SK-N-SH (cell line): ENCODE measurements at regions not wholly inside any gene's neighbourhood (a gene's known extent, or its start where the extent isn't known, plus 50 kb on each side); places are given as distances from the start of the nearest gene placed in this dataset.

Experiments
- CTCF ChIA-PET: fragments of 300-600, 350-600 bp; formaldehyde crosslinking; extraction: SDS; loops from one replicate; lab custom pipeline; 2021; lab: Yijun Ruan, JAX
- POLR2A ChIA-PET: fragments of 350-600 bp; sonication (Branson Sonifier 250); formaldehyde crosslinking; extraction: SDS; loops from one replicate; lab custom pipeline; 2020; ENCODE audit warnings: antibody characterized with exemption, inconsistent platforms; lab: Yijun Ruan, JAX
- DNase-seq: peaks from one replicate; pipeline ENCODE4 v3.0.0; 2012
- H2AFZ ChIP-seq: fragments of 200-600 bp; sonication (generic); 2 replicates; pipeline ENCODE4 v1.8.1; 2016; ENCODE audit warnings: antibody characterized with exemption, mild to moderate bottlenecking, low read depth
- H3F3A ChIP-seq: fragments of 200-600 bp; sonication (generic); replicated peaks from 2 replicates; pipeline ENCODE3; 2016; ENCODE audit warnings: antibody characterized with exemption, mild to moderate bottlenecking; ENCODE audit not compliant: insufficient read depth
- H3K27ac ChIP-seq, 2 experiments: fragments of 200-500 bp in 1 of 2; fragments of 200-600 bp in 1 of 2; sonication (Bioruptor generic) in 1 of 2; sonication (generic), shearing (Covaris generic) in 1 of 2; 2 replicates each; pipeline versions ENCODE4 v1.5.1 to v1.6.1; 2014 to 2016; ENCODE audit warnings: low read depth in 2 of 2, inconsistent platforms in 1 of 2, low read length in 1 of 2, mild to moderate bottlenecking in 1 of 2, mixed read lengths in 1 of 2
- H3K27me3 ChIP-seq: fragments of 200-600 bp; sonication (generic), shearing (Covaris generic); 2 replicates; pipeline ENCODE4 v1.6.1; 2016; ENCODE audit warnings: mixed run types; ENCODE audit not compliant: insufficient read depth
- H3K36me3 ChIP-seq, 2 experiments: fragments of 200-500 bp in 1 of 2; fragments of 200-600 bp in 1 of 2; sonication (Bioruptor generic) in 1 of 2; sonication (generic) in 1 of 2; replicated peaks in 1 of 2; 2 replicates each; pipeline versions ENCODE3 to v1.5.1; 2014 to 2016; ENCODE audit warnings: low read length in 1 of 2, mild to moderate bottlenecking in 1 of 2; ENCODE audit not compliant: insufficient read depth in 2 of 2, control insufficient read depth in 1 of 2
- H3K4me1 ChIP-seq, 2 experiments: fragments of 200-500 bp in 1 of 2; fragments of 200-600 bp in 1 of 2; sonication (Bioruptor generic) in 1 of 2; sonication (generic), shearing (Covaris generic) in 1 of 2; 2 replicates each; pipeline versions ENCODE4 v1.5.1 to v1.6.1; 2014 to 2016; ENCODE audit warnings: low read depth in 1 of 2, low read length in 1 of 2, mixed run types in 1 of 2; ENCODE audit not compliant: insufficient read depth in 2 of 2, control insufficient read depth in 1 of 2
- H3K4me2 ChIP-seq: fragments of 200-600 bp; sonication (generic), shearing (Covaris generic); 2 replicates; pipeline ENCODE4 v1.6.1; 2017; ENCODE audit warnings: mixed run types
- H3K4me3 ChIP-seq, 2 experiments: fragments of 200-500 bp in 1 of 2; fragments of 200-600 bp in 1 of 2; sonication (Bioruptor generic) in 1 of 2; sonication (generic), shearing (Covaris generic) in 1 of 2; 2 replicates each; pipeline versions ENCODE4 v1.5.1 to v1.8.1; 2014 to 2016; ENCODE audit warnings: low read depth in 2 of 2, inconsistent platforms in 1 of 2, low read length in 1 of 2, mild to moderate bottlenecking in 1 of 2, mixed read lengths in 1 of 2, moderate library complexity in 1 of 2
- H3K79me2 ChIP-seq: fragments of 200-600 bp; sonication (generic); 2 replicates; pipeline ENCODE4 v1.8.1; 2017; ENCODE audit warnings: mild to moderate bottlenecking; ENCODE audit not compliant: insufficient read depth
- H3K9ac ChIP-seq: fragments of 200-600 bp; sonication (generic); 2 replicates; pipeline ENCODE4 v1.6.1; 2017; ENCODE audit warnings: mixed run types
- H3K9me2 ChIP-seq: fragments of 200-600 bp; sonication (generic); 2 replicates; pipeline ENCODE4 v1.6.1; 2017; ENCODE audit warnings: mixed run types
- H3K9me3 ChIP-seq: fragments of 200-600 bp; sonication (generic); 2 replicates; pipeline ENCODE4 v1.6.1; 2017; ENCODE audit warnings: mixed run types, mild to moderate bottlenecking, moderate library complexity
- H4K20me1 ChIP-seq: fragments of 200-600 bp; sonication (generic); 2 replicates; pipeline ENCODE4 v1.6.1; 2017; ENCODE audit warnings: mild to moderate bottlenecking, mixed run types; ENCODE audit not compliant: insufficient read depth
- CHD2 ChIP-seq: fragments of 150-350 bp; IDR thresholded peaks from 2 replicates; pipeline ENCODE4 v1.6.1; 2018; ENCODE audit warnings: low read length; ENCODE audit not compliant: partially characterized antibody
- GABPA ChIP-seq: IDR thresholded peaks from 2 replicates; pipeline ENCODE4 v1.4.0; 2012; ENCODE audit warnings: low read depth, mild to moderate bottlenecking
- GATA2 ChIP-seq: sonication (generic); formaldehyde crosslinking; IDR thresholded peaks from 2 replicates; pipeline ENCODE4 v1.5.0; 2020; ENCODE audit warnings: mild to moderate bottlenecking, missing genetic modification reagents
- JUND ChIP-seq: IDR thresholded peaks from 2 replicates; pipeline ENCODE4 v1.4.0; 2012
- MEF2A ChIP-seq: IDR thresholded peaks from 2 replicates; pipeline ENCODE4 v1.4.0; 2012; ENCODE audit warnings: low read depth, borderline replicate concordance
- MXI1 ChIP-seq: IDR thresholded peaks from 2 replicates; pipeline ENCODE4 v1.6.1; 2012; ENCODE audit warnings: mild to moderate bottlenecking, low read depth, low read length, improper control_type of control experiment
- NRF1 ChIP-seq: IDR thresholded peaks from 2 replicates; pipeline ENCODE4 v1.6.1; 2012; ENCODE audit warnings: low read depth, mild to moderate bottlenecking, low read length
- RAD21 ChIP-seq: IDR thresholded peaks from 2 replicates; pipeline ENCODE4 v1.6.1; 2012; ENCODE audit warnings: mild to moderate bottlenecking, low read length
- RCOR1 ChIP-seq: fragments of 150-350 bp; IDR thresholded peaks from 2 replicates; pipeline ENCODE4 v1.6.1; 2017; ENCODE audit warnings: antibody characterized with exemption, low read length
- TEAD4 ChIP-seq: IDR thresholded peaks from 2 replicates; pipeline ENCODE4 v1.4.0; 2012; ENCODE audit warnings: mild to moderate bottlenecking, borderline replicate concordance; ENCODE audit not compliant: insufficient read depth
- YY1 ChIP-seq: IDR thresholded peaks from 2 replicates; pipeline ENCODE4 v1.4.0; 2012; ENCODE audit warnings: low read depth, mild to moderate bottlenecking
- WGBS: methylation state at CpG from one replicate; pipeline ENCODE4 v1.1.6; 2017; ENCODE audit warnings: low lambda C conversion rate; 5-methylcytosine and 5-hydroxymethylcytosine counted together
- TF ChIP-seq, protein P1 (sequence below): IDR thresholded peaks from 2 replicates; pipeline ENCODE4 v1.4.0; 2012; ENCODE audit warnings: low read depth, borderline replicate concordance
- TF ChIP-seq, protein P2 (sequence below): fragments of 150-350 bp; IDR thresholded peaks from 2 replicates; pipeline ENCODE4 v1.6.1; 2017; ENCODE audit warnings: antibody characterized with exemption, low read length, low read depth, borderline replicate concordance
- TF ChIP-seq, protein P3 (sequence below): IDR thresholded peaks from 2 replicates; pipeline ENCODE4; 2012
- TF ChIP-seq, protein P4 (sequence below): fragments of 150-350 bp; IDR thresholded peaks from 2 replicates; pipeline ENCODE4 v1.6.1; 2016; ENCODE audit warnings: mild to moderate bottlenecking, low read depth, low read length
- TF ChIP-seq, protein P5 (sequence below): fragments of 200-600 bp; sonication (generic); IDR thresholded peaks from 2 replicates; pipeline ENCODE4 v1.6.1; 2017; ENCODE audit warnings: antibody characterized with exemption, mild to moderate bottlenecking, moderate library complexity

DNA sequence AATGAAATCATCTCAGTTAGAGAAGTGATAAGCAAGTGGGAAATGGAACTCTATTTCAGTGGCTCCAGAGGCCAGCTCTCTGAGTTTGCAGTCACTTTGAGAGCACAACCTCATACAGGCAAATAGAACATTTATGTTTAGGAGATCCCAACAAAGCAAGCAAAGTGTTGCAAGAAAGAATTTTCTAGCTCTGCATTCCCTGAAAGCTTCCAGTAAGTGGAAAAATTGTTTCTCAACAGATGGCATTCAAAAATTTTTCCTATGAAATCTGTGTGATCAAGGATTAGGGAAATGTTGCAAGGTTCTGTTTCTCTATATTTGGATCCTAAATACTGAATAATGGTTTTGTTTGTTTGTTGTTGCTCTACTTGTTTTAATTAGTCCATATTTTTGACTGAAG lies 764.2 kb upstream of the ZNF608 start (continued):
- no peak for TF ChIP-seq RAD21
- TF ChIP-seq, all 33 proteins: peak for 0

DNA sequence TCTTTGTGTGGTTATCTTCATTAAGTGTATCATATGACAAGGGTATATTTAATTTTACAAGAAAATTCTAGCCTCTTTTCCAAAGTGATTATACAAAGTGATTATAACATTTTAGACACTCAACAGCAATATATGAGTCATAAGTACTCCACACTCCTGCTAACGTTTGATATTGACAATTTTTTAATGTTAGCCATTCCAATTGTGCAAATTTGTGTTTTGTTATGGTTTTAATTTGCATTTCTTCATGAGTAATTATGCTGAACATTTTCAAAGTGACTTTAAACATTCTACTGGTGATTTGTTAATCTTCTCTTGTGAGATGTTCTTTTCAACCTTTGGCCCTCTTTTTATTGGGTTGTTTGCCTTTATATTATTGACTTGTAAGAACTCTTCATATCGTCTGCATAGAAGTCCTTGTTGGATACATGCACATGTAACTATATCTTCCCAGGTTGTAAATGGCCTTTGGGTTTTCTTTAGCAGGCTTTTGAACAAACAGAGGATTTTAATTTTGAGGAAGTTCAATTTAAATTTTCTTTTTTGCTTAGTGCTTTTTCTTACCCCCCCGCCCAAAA lies 771.6 kb upstream of the ZNF608 start:
- no peak for TF ChIP-seq YY1
- no peak for TF ChIP-seq NRF1
- TF ChIP-seq MXI1 = no peak
- TF ChIP-seq RCOR1 = no peak
- TF ChIP-seq, protein P1, sequence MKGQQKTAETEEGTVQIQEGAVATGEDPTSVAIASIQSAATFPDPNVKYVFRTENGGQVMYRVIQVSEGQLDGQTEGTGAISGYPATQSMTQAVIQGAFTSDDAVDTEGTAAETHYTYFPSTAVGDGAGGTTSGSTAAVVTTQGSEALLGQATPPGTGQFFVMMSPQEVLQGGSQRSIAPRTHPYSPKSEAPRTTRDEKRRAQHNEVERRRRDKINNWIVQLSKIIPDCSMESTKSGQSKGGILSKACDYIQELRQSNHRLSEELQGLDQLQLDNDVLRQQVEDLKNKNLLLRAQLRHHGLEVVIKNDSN = no peak
- TF ChIP-seq TEAD4 = no peak
- TF ChIP-seq MEF2A = no peak
- TF ChIP-seq GATA2 (CRISPR knock-in tag) = no peak
- TF ChIP-seq GABPA = no peak
- TF ChIP-seq CHD2 = no peak
- TF ChIP-seq, protein P2, sequence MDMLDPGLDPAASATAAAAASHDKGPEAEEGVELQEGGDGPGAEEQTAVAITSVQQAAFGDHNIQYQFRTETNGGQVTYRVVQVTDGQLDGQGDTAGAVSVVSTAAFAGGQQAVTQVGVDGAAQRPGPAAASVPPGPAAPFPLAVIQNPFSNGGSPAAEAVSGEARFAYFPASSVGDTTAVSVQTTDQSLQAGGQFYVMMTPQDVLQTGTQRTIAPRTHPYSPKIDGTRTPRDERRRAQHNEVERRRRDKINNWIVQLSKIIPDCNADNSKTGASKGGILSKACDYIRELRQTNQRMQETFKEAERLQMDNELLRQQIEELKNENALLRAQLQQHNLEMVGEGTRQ = no peak
- TF ChIP-seq, all 33 proteins: peak for 0
- Histone ChIP-seq H3F3A (no peaks in the 10 kb centered on the region), H3K4me2 (no peak overlapping the region), H3K9me2 (no peaks in the 10 kb centered on the region), H4K20me1 (no peaks in the 10 kb centered on the region), H3K27ac (no peak overlapping the region), H3K79me2 (no peaks in the 10 kb centered on the region), H3K4me1 (no peaks in the 10 kb centered on the region; a peak in 1 of 4 replicates), H2AFZ (no peak overlapping the region), H3K27me3 (no peaks in the 10 kb centered on the region), H3K9ac (no peak overlapping the region), H3K4me3 (no peak overlapping the region), H3K9me3 (no peaks in the 10 kb centered on the region), H3K36me3 (no peaks in the 10 kb centered on the region)
- POLR2A ChIA-PET = no interaction called here
- DNase-seq = no peak
- WGBS = 73% methylated on average over 3 of the region's 3 CpGs
- CTCF ChIA-PET = no interaction called here

DNA sequence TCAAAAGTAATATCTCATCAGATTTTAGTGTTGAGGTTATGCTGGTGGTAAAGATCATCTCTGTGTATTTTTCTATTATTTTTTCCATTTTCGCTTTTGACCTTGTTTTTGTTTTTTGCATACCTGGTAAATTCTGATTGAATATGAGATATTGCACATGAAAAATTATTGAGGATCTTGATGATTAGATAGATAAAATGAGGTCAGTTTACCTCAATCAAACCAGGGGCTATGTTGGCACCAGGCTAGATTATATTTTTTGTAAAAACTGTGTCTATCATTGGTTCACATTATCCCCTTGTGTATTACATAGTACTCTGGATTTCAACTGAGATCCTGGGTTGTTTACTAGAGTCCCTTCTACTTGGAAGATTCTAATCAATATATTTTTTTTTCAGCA lies 774.9 kb upstream of the ZNF608 start:
- H3K4me1 ChIP-seq = no peaks in the 10 kb centered on the region
- no peaks in the 10 kb centered on the region for H3K79me2 ChIP-seq
- H3K36me3 ChIP-seq = no peaks in the 10 kb centered on the region
- H3F3A ChIP-seq = no peaks in the 10 kb centered on the region
- H3K9me3 ChIP-seq = no peaks in the 10 kb centered on the region
- no peak overlapping the region for H3K4me2 ChIP-seq
- no peak overlapping the region for H3K27ac ChIP-seq
- POLR2A ChIA-PET = no interaction called here
- no peak overlapping the region for H2AFZ ChIP-seq
- DNase-seq = no peak
- no peak overlapping the region for H3K9ac ChIP-seq
- CTCF ChIA-PET = no interaction called here
- no peak overlapping the region for H3K4me3 ChIP-seq
- H3K9me2 ChIP-seq = no peaks in the 10 kb centered on the region
- TF ChIP-seq JUND (no peak), YY1 (no peak), MXI1 (no peak)
- TF ChIP-seq, protein P3, sequence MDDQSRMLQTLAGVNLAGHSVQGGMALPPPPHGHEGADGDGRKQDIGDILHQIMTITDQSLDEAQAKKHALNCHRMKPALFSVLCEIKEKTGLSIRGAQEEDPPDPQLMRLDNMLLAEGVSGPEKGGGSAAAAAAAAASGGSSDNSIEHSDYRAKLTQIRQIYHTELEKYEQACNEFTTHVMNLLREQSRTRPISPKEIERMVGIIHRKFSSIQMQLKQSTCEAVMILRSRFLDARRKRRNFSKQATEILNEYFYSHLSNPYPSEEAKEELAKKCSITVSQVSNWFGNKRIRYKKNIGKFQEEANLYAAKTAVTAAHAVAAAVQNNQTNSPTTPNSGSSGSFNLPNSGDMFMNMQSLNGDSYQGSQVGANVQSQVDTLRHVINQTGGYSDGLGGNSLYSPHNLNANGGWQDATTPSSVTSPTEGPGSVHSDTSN = no peak
- TF ChIP-seq, protein P4, sequence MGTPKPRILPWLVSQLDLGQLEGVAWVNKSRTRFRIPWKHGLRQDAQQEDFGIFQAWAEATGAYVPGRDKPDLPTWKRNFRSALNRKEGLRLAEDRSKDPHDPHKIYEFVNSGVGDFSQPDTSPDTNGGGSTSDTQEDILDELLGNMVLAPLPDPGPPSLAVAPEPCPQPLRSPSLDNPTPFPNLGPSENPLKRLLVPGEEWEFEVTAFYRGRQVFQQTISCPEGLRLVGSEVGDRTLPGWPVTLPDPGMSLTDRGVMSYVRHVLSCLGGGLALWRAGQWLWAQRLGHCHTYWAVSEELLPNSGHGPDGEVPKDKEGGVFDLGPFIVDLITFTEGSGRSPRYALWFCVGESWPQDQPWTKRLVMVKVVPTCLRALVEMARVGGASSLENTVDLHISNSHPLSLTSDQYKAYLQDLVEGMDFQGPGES = no peak
- TF ChIP-seq, protein P2 = no peak
- TF ChIP-seq, protein P5, sequence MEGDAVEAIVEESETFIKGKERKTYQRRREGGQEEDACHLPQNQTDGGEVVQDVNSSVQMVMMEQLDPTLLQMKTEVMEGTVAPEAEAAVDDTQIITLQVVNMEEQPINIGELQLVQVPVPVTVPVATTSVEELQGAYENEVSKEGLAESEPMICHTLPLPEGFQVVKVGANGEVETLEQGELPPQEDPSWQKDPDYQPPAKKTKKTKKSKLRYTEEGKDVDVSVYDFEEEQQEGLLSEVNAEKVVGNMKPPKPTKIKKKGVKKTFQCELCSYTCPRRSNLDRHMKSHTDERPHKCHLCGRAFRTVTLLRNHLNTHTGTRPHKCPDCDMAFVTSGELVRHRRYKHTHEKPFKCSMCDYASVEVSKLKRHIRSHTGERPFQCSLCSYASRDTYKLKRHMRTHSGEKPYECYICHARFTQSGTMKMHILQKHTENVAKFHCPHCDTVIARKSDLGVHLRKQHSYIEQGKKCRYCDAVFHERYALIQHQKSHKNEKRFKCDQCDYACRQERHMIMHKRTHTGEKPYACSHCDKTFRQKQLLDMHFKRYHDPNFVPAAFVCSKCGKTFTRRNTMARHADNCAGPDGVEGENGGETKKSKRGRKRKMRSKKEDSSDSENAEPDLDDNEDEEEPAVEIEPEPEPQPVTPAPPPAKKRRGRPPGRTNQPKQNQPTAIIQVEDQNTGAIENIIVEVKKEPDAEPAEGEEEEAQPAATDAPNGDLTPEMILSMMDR = no peak
- TF ChIP-seq, all 33 proteins: peak for 0
- WGBS = 82% methylated on average over 1 of the region's 1 CpG
- no peaks in the 10 kb centered on the region for H4K20me1 ChIP-seq
- no peaks in the 10 kb centered on the region for H3K27me3 ChIP-seq
